ENCODE measurements at regions not wholly inside any gene's neighbourhood (a gene's known extent, or its start where the extent isn't known, plus 50 kb on each side); places are given as distances from the start of the nearest gene placed in this dataset.

GRCh38 chr13:29903543-29903942 is 53.1 kb upstream of the UBL3 start:
- Histone ChIP-seq H3K4me3 (ENCODE audit: low read depth in 1 of 3, low read length in 3 of 3) (no peak overlapping the region), H3K36me3 (ENCODE audit: control insufficient read depth in 4 of 4, insufficient read depth in 3 of 4, low read depth in 1 of 4, low read length in 3 of 4) (no peaks in the 10 kb centered on the region), H3K4me1 (ENCODE audit: control insufficient read depth in 4 of 4, insufficient read depth in 4 of 4, low read length in 3 of 4) (peaks cover 0 to 4% (median 2%) of the 10 kb centered on the region in 4 donors), H3K9me3 (ENCODE audit: control insufficient read depth in 4 of 4, low read length in 3 of 4) (no peaks in the 10 kb centered on the region), H3K9ac (ENCODE audit: low read depth in 1 of 2, low read length in 2 of 2) (no peak overlapping the region), H3K27ac (ENCODE audit: low read depth in 1 of 2, low read length in 2 of 2) (no peak overlapping the region), H3K27me3 (ENCODE audit: control insufficient read depth in 4 of 4, insufficient read depth in 4 of 4, low read length in 3 of 4) (no peaks in the 10 kb centered on the region)
- TF ChIP-seq GABPA (IDR thresholded peaks at IDR 0.05 in 1 of 2, conservative IDR thresholded peaks at IDR 0.05 in 1 of 2), result no peak
- no peak for TF ChIP-seq EGR1 (IDR thresholded peaks at IDR 0.05; ENCODE audit: low read depth in 2 of 2)
- no peak for TF ChIP-seq CTCF (IDR thresholded peaks at IDR 0.05; ENCODE audit: low read depth, low read length, missing input control)
- TF ChIP-seq SP1 (IDR thresholded peaks at IDR 0.05), result no peak
- TF ChIP-seq FOXA1 (IDR thresholded peaks at IDR 0.05), result no peak
- no peak for TF ChIP-seq RXRA (IDR thresholded peaks at IDR 0.05)
- TF ChIP-seq HNF4A (conservative IDR thresholded peaks at IDR 0.05), result no peak
- TF ChIP-seq NR2F2 (IDR thresholded peaks at IDR 0.05), result no peak
- TF ChIP-seq HNF4G (IDR thresholded peaks at IDR 0.05), result no peak
- TF ChIP-seq FOXA2 (IDR thresholded peaks at IDR 0.05), result no peak
- no peak for TF ChIP-seq TAF1 (conservative IDR thresholded peaks at IDR 0.05)
- TF ChIP-seq MAX (IDR thresholded peaks at IDR 0.05), result no peak
- TF ChIP-seq ATF3 (IDR thresholded peaks at IDR 0.05), result no peak
- TF ChIP-seq YY1 (IDR thresholded peaks at IDR 0.05), result no peak
- TF ChIP-seq ZBTB33 (IDR thresholded peaks at IDR 0.05), result no peak
- TF ChIP-seq REST (IDR thresholded peaks at IDR 0.05), result no peak
- TF ChIP-seq RAD21 (IDR thresholded peaks at IDR 0.05), result no peak
- TF ChIP-seq JUND (IDR thresholded peaks at IDR 0.05), result no peak
- no peak for DNase-seq (ENCODE audit: low spot score)
- WGBS, result 82% methylated on average over 3 of the region's 3 CpGs

All from liver (tissue), 8 donors.